ENCODE measurements at regions not wholly inside any gene's neighbourhood (a gene's known extent, or its start where the extent isn't known, plus 50 kb on each side); places are given as distances from the start of the nearest gene placed in this dataset.

GRCh38 chr3:106376016-106376570 is 507.3 kb upstream of the CBLB start:
- TF ChIP-seq YY1 (IDR thresholded peaks at IDR 0.05; ENCODE audit: insufficient read depth, insufficient read length) (no peak), SUZ12 (IDR thresholded peaks at IDR 0.05; ENCODE audit: extremely low read depth, insufficient read depth, insufficient read length) (no peak)
